ENCODE measurements at regions not wholly inside any gene's neighbourhood (a gene's known extent, or its start where the extent isn't known, plus 50 kb on each side); places are given as distances from the start of the nearest gene placed in this dataset.

GRCh38 chr18:57910817-57911216, 107.7 kb upstream of the ATP8B1 start:
- intact Hi-C loops (cut with DNase I; ENCODE audit: low total_unique reads): no loop called here
- Histone ChIP-seq H3K27ac (no peak overlapping the region), H3K27me3 (no peaks in the 10 kb centered on the region), H3K36me3 (no peaks in the 10 kb centered on the region), H3K4me1 (no peaks in the 10 kb centered on the region), H3K4me3 (no peak overlapping the region), H3K9me3 (no peaks in the 10 kb centered on the region)
- DNase-seq (no peak), ATAC-seq (no peak)
- TF ChIP-seq POLR2A (IDR thresholded peaks at IDR 0.05) (no peak), CTCF (IDR thresholded peaks at IDR 0.05 in 4 of 5, conservative IDR thresholded peaks at IDR 0.05 in 1 of 5) (no peak)
- in situ Hi-C loops (cut with MboI; ENCODE audit: low sequenced_read_pairs in 4 of 4): no loop called here

- Histone ChIP-seq H3K4me3 (no peak overlapping the region), H3K4me1 (no peaks in the 10 kb centered on the region), H3K27me3 (no peaks in the 10 kb centered on the region), H3K9me3 (no peaks in the 10 kb centered on the region), H3K36me3 (no peaks in the 10 kb centered on the region), H3K27ac (no peak overlapping the region)
- intact Hi-C loops (cut with DNase I; ENCODE audit: low total_unique reads) (no loop called here), in situ Hi-C loops (cut with MboI; ENCODE audit: low sequenced_read_pairs in 4 of 4) (no loop called here)
- ATAC-seq (no peak), DNase-seq (no peak)
- TF ChIP-seq POLR2A (IDR thresholded peaks at IDR 0.05): no peak
- TF ChIP-seq CTCF (IDR thresholded peaks at IDR 0.05 in 4 of 5, conservative IDR thresholded peaks at IDR 0.05 in 1 of 5): no peak
Measured at GRCh38 chr18:57910134-57910533, 107.0 kb upstream of the ATP8B1 start.

GRCh38 chr18:57909620-57910019, 106.5 kb upstream of the ATP8B1 start:
- Histone ChIP-seq H3K4me3 (no peak overlapping the region), H3K27me3 (no peaks in the 10 kb centered on the region), H3K36me3 (no peaks in the 10 kb centered on the region), H3K9me3 (no peaks in the 10 kb centered on the region), H3K4me1 (no peaks in the 10 kb centered on the region), H3K27ac (no peak overlapping the region)
- TF ChIP-seq CTCF (IDR thresholded peaks at IDR 0.05 in 4 of 5, conservative IDR thresholded peaks at IDR 0.05 in 1 of 5) (no peak), POLR2A (IDR thresholded peaks at IDR 0.05) (no peak)
- ATAC-seq (no peak), DNase-seq (no peak)
- intact Hi-C loops (cut with DNase I; ENCODE audit: low total_unique reads): no loop called here
- in situ Hi-C loops (cut with MboI; ENCODE audit: low sequenced_read_pairs in 4 of 4): no loop called here

GRCh38 chr18:57908092-57908491, 105.0 kb upstream of the ATP8B1 start:
- ATAC-seq (no peak), DNase-seq (no peak)
- Histone ChIP-seq H3K9me3 (no peaks in the 10 kb centered on the region), H3K36me3 (no peaks in the 10 kb centered on the region), H3K4me3 (no peak overlapping the region), H3K27ac (no peak overlapping the region), H3K4me1 (no peaks in the 10 kb centered on the region), H3K27me3 (no peaks in the 10 kb centered on the region)
- in situ Hi-C loops (cut with MboI; ENCODE audit: low sequenced_read_pairs in 4 of 4): no loop called here
- TF ChIP-seq CTCF (IDR thresholded peaks at IDR 0.05 in 4 of 5, conservative IDR thresholded peaks at IDR 0.05 in 1 of 5) (no peak), POLR2A (IDR thresholded peaks at IDR 0.05) (no peak)
- intact Hi-C loops (cut with DNase I; ENCODE audit: low total_unique reads): no loop called here

GRCh38 chr18:57907550-57907949, 104.4 kb upstream of the ATP8B1 start:
- in situ Hi-C loops (cut with MboI; ENCODE audit: low sequenced_read_pairs in 4 of 4) (no loop called here), intact Hi-C loops (cut with DNase I; ENCODE audit: low total_unique reads) (no loop called here)
- Histone ChIP-seq H3K36me3 (no peaks in the 10 kb centered on the region), H3K4me1 (no peaks in the 10 kb centered on the region), H3K27me3 (no peaks in the 10 kb centered on the region), H3K9me3 (no peaks in the 10 kb centered on the region), H3K27ac (no peak overlapping the region), H3K4me3 (no peak overlapping the region)
- no peak for DNase-seq
- TF ChIP-seq POLR2A (IDR thresholded peaks at IDR 0.05) (no peak), CTCF (IDR thresholded peaks at IDR 0.05 in 4 of 5, conservative IDR thresholded peaks at IDR 0.05 in 1 of 5) (no peak)
- no peak for ATAC-seq

Data from gastrocnemius medialis (tissue), 4 donors.